Heart left ventricle (tissue), 16 donors: ENCODE measurements at regions not wholly inside any gene's neighbourhood (a gene's known extent, or its start where the extent isn't known, plus 50 kb on each side); places are given as distances from the start of the nearest gene placed in this dataset.
"Not testable (repeated sequence)": the region's sequence is repeated elsewhere in the genome, so short reads cannot be mapped to it uniquely, and the experiment has no call there.

Experiments used
- ATAC-seq, 4 donors: fragments of 200-7000 bp; cut with Tn5 transposase; one replicate each; pipeline ENCODE4 v1.9.1; 2020 to 2022; ENCODE audit warnings: moderate library complexity in 4 of 4, mild to moderate bottlenecking in 3 of 4, moderate number of reproducible peaks in 1 of 4
- DNase-seq, 5 donors: peaks; one replicate each; pipeline ENCODE4 v3.0.0-alpha.2; 2020
- H3K27ac ChIP-seq, 12 donors: fragments of 200-600 bp; sonication (generic) in 4 of 12; one replicate each; pipeline versions ENCODE4 v1.5.0 to v1.8.0; 2016 to 2022; ENCODE audit warnings: mild to moderate bottlenecking in 2 of 12
- H3K27me3 ChIP-seq, 9 donors: fragments of 200-600 bp; sonication (generic) in 2 of 9; one replicate each; pipeline versions ENCODE4 v1.5.1 to v1.8.0; 2016 to 2022; ENCODE audit warnings: mild to moderate bottlenecking in 3 of 9
- H3K36me3 ChIP-seq, 9 donors: fragments of 200-600 bp; sonication (generic) in 2 of 9; one replicate each; pipeline versions ENCODE4 v1.5.0 to v1.8.0; 2018 to 2022; ENCODE audit warnings: mild to moderate bottlenecking in 2 of 9
- H3K4me1 ChIP-seq, 12 donors: fragments of 200-600 bp; sonication (generic) in 4 of 12; one replicate each; pipeline versions ENCODE4 v1.5.0 to v1.8.0; 2016 to 2022; ENCODE audit warnings: mild to moderate bottlenecking in 3 of 12
- H3K4me3 ChIP-seq, 12 donors: fragments of 200-600 bp; sonication (generic) in 4 of 12; one replicate each; pipeline versions ENCODE4 v1.5.0 to v1.8.0; 2017 to 2022; ENCODE audit warnings: mild to moderate bottlenecking in 9 of 12, moderate library complexity in 4 of 12
- H3K9me3 ChIP-seq, 12 donors: fragments of 200-600 bp; sonication (generic) in 4 of 12; one replicate each; pipeline versions ENCODE4 v1.5.0 to v1.8.0; 2016 to 2022; ENCODE audit warnings: mild to moderate bottlenecking in 1 of 12
- POLR2A ChIP-seq, 2 donors: fragments of 450-650 bp; IDR thresholded peaks; one replicate each; pipeline ENCODE4 v1.6.1; 2017; ENCODE audit warnings: antibody characterized with exemption in 2 of 2, mild to moderate bottlenecking in 2 of 2, moderate library complexity in 2 of 2
- WGBS, 4 donors: extraction: QIAGEN DNeasy Blood & Tissue Kit in 2 of 4; methylation state at CpG; one replicate each; pipeline versions ENCODE4 v1.1.5 to v1.1.7; 2013 to 2018; 5-methylcytosine and 5-hydroxymethylcytosine counted together
- intact Hi-C, 10 donors: fragments of 100-400 bp; cut with DNase I; formaldehyde crosslinking; loops; one replicate each; pipeline versions ENCODE4 v1.11.1 to v1.14.2; 2022
- TF ChIP-seq, protein P1 (sequence below), 12 donors: fragments of 200-600 bp; sonication (generic) in 4 of 12; IDR thresholded peaks; one replicate each; pipeline versions ENCODE4 v1.5.0 to v1.8.0; 2018 to 2022; ENCODE audit warnings: antibody characterized with exemption in 12 of 12, mild to moderate bottlenecking in 5 of 12
- donor health status: ischemic (EF 13 %, LVEDD 7.1; RV severe dilation, severe dysfunction).
- donor health status: healthy with polysubstance abuse.
- donor health status: DM: no; HTN: yes; CAD: no.
- donor health status: DM: no; HTN: no; CAD: no.
- donor health status: ischemic (EF 25% LVEDD 6.9; RV normal size, moderate dysfunction).
- donor health status: ischemic (EF 25% LVEDD 5.7; RV mildly dilated, moderate dysfunction).
- donor health status: healthy.
- donor health status: DM: yes; HTN: yes; CAD: no.
- donor health status: ischemic (EF 35%, LVEDD 5.7; RV mildly dilated, moderate dysfunction).
- donor health status: nonischemic (EF 11% LVEDD 7.7; RV severe dilation, severe dysfunction).
- donor health status: DM: yes; HTN: yes; CAD: no.
- donor health status: PGD.
- donor health status: ischemic (EF 29% LVEDD 5.4; RV normal size, mild dysfunction).
- donor health status: nonischemic (EF 23%, LVEDD 6.1; RV moderate dilation, normal function).

GRCh38 chr11:70900540-70900939, 351.8 kb downstream of the SHANK2 start:
- 79 to 90% (median 86%) methylated on average over 4 of the region's 4 CpGs for WGBS, 4 donors
- DNase-seq = no peak
- Histone ChIP-seq H3K36me3 (no peaks in the 10 kb centered on the region), H3K4me3 (no peak overlapping the region), H3K9me3 (peaks cover 0 to 28% (median 8%) of the 10 kb centered on the region in 12 donors), H3K4me1 (no peaks in the 10 kb centered on the region), H3K27ac (peak overlapping the region in 1 of 12 donors; percentile 70), H3K27me3 (peaks cover 0 to 3% (median 0%) of the 10 kb centered on the region in 9 donors)
- TF ChIP-seq, protein P1, sequence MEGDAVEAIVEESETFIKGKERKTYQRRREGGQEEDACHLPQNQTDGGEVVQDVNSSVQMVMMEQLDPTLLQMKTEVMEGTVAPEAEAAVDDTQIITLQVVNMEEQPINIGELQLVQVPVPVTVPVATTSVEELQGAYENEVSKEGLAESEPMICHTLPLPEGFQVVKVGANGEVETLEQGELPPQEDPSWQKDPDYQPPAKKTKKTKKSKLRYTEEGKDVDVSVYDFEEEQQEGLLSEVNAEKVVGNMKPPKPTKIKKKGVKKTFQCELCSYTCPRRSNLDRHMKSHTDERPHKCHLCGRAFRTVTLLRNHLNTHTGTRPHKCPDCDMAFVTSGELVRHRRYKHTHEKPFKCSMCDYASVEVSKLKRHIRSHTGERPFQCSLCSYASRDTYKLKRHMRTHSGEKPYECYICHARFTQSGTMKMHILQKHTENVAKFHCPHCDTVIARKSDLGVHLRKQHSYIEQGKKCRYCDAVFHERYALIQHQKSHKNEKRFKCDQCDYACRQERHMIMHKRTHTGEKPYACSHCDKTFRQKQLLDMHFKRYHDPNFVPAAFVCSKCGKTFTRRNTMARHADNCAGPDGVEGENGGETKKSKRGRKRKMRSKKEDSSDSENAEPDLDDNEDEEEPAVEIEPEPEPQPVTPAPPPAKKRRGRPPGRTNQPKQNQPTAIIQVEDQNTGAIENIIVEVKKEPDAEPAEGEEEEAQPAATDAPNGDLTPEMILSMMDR (IDR thresholded peaks at IDR 0.05) = no peak
- no peak for TF ChIP-seq POLR2A (IDR thresholded peaks at IDR 0.05)
- no peak for ATAC-seq
- intact Hi-C loops = no loop called here

- ATAC-seq = no peak
- 55 to 71% (median 60%) methylated on average over 13 to 15 of the region's 15 CpGs for WGBS, 4 donors
- H3K36me3 ChIP-seq = no peaks in the 10 kb centered on the region
- peaks cover 0 to 3% (median 0%) of the 10 kb centered on the region in 9 donors for H3K27me3 ChIP-seq
- H3K4me3 ChIP-seq = no peak overlapping the region
- no peak for DNase-seq
- TF ChIP-seq POLR2A (IDR thresholded peaks at IDR 0.05) = no peak
- TF ChIP-seq, protein P1 (IDR thresholded peaks at IDR 0.05) = no peak
- H3K27ac ChIP-seq = peak overlapping the region in 1 of 12 donors; percentile 70
- no peaks in the 10 kb centered on the region for H3K4me1 ChIP-seq
- peaks cover 0 to 20% (median 6%) of the 10 kb centered on the region in 12 donors for H3K9me3 ChIP-seq
- intact Hi-C loops = no loop called here
Observed at GRCh38 chr11:70901951-70902521, 350.3 kb downstream of the SHANK2 start.

- ATAC-seq, DNase-seq, H3K4me1 ChIP-seq, intact Hi-C loops, H3K36me3 ChIP-seq, H3K27me3 ChIP-seq, H3K4me3 ChIP-seq, H3K27ac ChIP-seq: not testable (repeated sequence)
- peaks cover 0 to 11% (median 0%) of the 10 kb centered on the region in 12 donors for H3K9me3 ChIP-seq
- 82 to 89% (median 85%) methylated on average over 8 of the region's 8 CpGs for WGBS, 4 donors
Observed at GRCh38 chr11:70903229-70903628, 349.1 kb downstream of the SHANK2 start.

- intact Hi-C loops = no loop called here
- no peaks in the 10 kb centered on the region for H3K4me1 ChIP-seq
- DNase-seq (no peak), ATAC-seq (no peak)
- WGBS, 4 donors = 89 to 95% (median 91%) methylated on average over 4 to 12 of the region's 12 CpGs
- H3K27ac ChIP-seq = no peak overlapping the region
- H3K9me3 ChIP-seq = no peaks in the 10 kb centered on the region
- no peak for TF ChIP-seq POLR2A (IDR thresholded peaks at IDR 0.05)
- TF ChIP-seq, protein P1 (IDR thresholded peaks at IDR 0.05) = no peak
- no peaks in the 10 kb centered on the region for H3K36me3 ChIP-seq
- no peak overlapping the region for H3K4me3 ChIP-seq
- peaks cover 0 to 16% (median 0%) of the 10 kb centered on the region in 9 donors for H3K27me3 ChIP-seq
Observed at GRCh38 chr11:70906101-70906500, 346.3 kb downstream of the SHANK2 start.

GRCh38 chr11:70908223-70908622, 344.2 kb downstream of the SHANK2 start:
- Histone ChIP-seq H3K27ac (peak overlapping the region in 1 of 12 donors; percentile 35), H3K27me3 (peaks cover 0 to 36% (median 0%) of the 10 kb centered on the region in 9 donors), H3K4me3 (no peak overlapping the region), H3K36me3 (no peaks in the 10 kb centered on the region), H3K4me1 (no peaks in the 10 kb centered on the region), H3K9me3 (no peaks in the 10 kb centered on the region)
- ATAC-seq = no peak
- no peak for TF ChIP-seq POLR2A (IDR thresholded peaks at IDR 0.05)
- TF ChIP-seq, protein P1 (IDR thresholded peaks at IDR 0.05) = no peak
- intact Hi-C loops = no loop called here
- DNase-seq = no peak
- WGBS, 4 donors = 62 to 69% (median 66%) methylated on average over 8 to 9 of the region's 9 CpGs
